Stomach smooth muscle (tissue), 2 donors: ENCODE measurements at regions not wholly inside any gene's neighbourhood (a gene's known extent, or its start where the extent isn't known, plus 50 kb on each side); places are given as distances from the start of the nearest gene placed in this dataset.

ENCODE experiments used
- H3K27ac ChIP-seq: one replicate; pipeline ENCODE4 v1.7.0; 2013; ENCODE audit warnings: mild to moderate bottlenecking, low read length, inconsistent platforms
- H3K27me3 ChIP-seq, 2 donors: one replicate each; pipeline ENCODE4 v1.7.0; 2013; ENCODE audit warnings: low read length in 2 of 2; ENCODE audit not compliant: insufficient read depth in 2 of 2, control insufficient read depth in 1 of 2
- H3K36me3 ChIP-seq, 2 donors: one replicate each; pipeline ENCODE4 v1.7.0; 2013; ENCODE audit warnings: low read length in 2 of 2; ENCODE audit not compliant: control insufficient read depth in 2 of 2, insufficient read depth in 2 of 2
- H3K4me1 ChIP-seq: one replicate; pipeline ENCODE4 v1.7.0; 2013; ENCODE audit warnings: low read length; ENCODE audit not compliant: control insufficient read depth, insufficient read depth
- H3K4me3 ChIP-seq, 2 donors: one replicate each; pipeline ENCODE4 v1.7.0; 2013; ENCODE audit warnings: low read length in 2 of 2
- H3K9ac ChIP-seq, 2 donors: one replicate each; pipeline ENCODE4 v1.7.0; 2013; ENCODE audit warnings: low read length in 2 of 2, mild to moderate bottlenecking in 1 of 2
- H3K9me3 ChIP-seq, 2 donors: one replicate each; pipeline ENCODE4 v1.7.0; 2013; ENCODE audit warnings: low read length in 2 of 2; ENCODE audit not compliant: control insufficient read depth in 2 of 2
- donor health status: healthy.
- donor health status: Pancreatic carcinoma.

DNA sequence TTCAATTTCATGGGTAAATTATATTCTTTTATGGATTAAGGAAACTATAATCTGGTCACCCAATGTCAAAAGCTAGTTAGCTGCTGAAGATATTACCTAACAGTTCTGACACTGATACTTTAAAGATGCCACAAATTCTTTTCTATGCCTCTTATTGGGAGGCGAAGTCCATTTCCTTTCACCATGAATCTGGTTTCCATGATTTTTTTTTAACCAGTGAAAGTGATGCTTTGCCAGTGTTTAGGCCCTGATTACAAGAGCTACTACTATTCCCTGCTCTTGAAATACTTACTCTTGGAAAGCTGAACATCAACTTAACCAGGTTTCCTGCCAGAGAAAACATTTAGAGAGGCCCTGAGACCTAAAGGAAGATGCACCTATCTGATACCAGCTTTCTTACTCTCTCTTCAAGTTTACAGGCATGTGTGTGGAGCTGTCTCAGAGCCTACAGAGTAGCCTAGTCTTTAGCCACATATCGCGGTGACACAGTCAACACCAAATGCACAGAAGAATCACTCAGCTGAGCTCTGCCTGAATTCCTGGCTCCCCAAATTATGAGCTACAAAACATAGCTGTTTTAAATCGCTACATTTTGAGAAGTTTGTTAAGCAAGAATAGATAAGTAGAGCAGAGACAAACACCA is 1280.8 kb downstream of the PCDH7 start:
- no peaks in the 10 kb centered on the region for H3K36me3 ChIP-seq
- no peak overlapping the region for H3K4me3 ChIP-seq
- H3K27me3 ChIP-seq, result no peaks in the 10 kb centered on the region
- H3K4me1 ChIP-seq, result no peaks in the 10 kb centered on the region
- no peak overlapping the region for H3K27ac ChIP-seq
- no peak overlapping the region for H3K9ac ChIP-seq
- H3K9me3 ChIP-seq, result no peaks in the 10 kb centered on the region

DNA sequence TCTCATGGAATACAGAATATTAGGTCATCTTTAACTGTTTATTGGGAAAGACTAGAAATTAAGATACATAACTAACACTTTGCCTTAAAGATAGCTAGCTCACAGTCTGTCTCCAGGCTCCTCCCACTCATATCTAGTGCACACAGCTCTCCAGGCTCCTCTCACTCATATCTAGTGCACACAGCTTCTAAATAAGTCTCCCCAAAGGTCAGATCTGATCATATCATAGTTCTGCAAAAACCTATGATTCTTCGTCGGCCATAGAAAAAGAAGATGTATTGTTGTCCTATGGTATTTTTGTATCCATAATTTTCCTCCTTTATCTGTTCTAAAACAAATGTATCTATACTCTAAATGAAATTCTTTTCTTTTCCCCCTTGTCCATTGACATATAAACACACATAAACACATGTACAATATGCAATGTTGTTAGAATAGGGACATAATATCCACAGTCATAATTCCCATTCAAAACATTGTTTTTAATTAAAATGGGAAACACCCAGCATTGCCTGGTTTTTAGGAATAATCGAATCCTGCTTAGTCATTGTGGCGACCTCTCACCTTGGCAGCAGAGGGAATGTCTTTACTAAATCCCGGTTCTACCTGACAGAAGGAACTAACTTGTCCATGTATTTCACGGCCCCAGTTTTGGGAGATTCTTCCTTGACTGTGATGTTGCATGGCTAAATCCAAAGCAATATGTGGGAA is 1282.0 kb downstream of the PCDH7 start:
- no peaks in the 10 kb centered on the region for H3K36me3 ChIP-seq
- no peaks in the 10 kb centered on the region for H3K27me3 ChIP-seq
- no peak overlapping the region for H3K4me3 ChIP-seq
- H3K9me3 ChIP-seq, result no peaks in the 10 kb centered on the region
- H3K27ac ChIP-seq, result no peak overlapping the region
- no peaks in the 10 kb centered on the region for H3K4me1 ChIP-seq
- H3K9ac ChIP-seq, result no peak overlapping the region

DNA sequence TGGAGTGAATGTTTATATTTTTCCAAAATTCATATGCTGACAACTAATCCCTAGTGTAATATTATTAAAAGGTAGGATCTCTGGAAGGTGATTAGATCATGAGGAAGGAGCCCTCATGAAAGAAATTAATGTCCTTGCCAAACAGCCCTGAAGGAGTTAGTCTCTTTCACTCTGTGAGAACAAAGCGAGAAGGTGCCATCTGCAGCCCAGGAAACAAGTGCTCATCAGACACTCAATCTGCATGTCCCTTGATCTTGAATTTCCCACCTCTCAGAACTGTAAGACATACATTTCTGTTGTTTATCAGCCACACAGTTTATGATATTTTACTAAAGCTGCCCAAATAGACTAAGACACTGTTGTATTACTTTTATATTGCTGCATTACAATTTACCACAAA is 1283.4 kb downstream of the PCDH7 start:
- Histone ChIP-seq H3K9ac (no peak overlapping the region), H3K27ac (no peak overlapping the region), H3K4me3 (no peak overlapping the region), H3K27me3 (no peaks in the 10 kb centered on the region), H3K4me1 (no peaks in the 10 kb centered on the region), H3K36me3 (no peaks in the 10 kb centered on the region), H3K9me3 (no peaks in the 10 kb centered on the region)

DNA sequence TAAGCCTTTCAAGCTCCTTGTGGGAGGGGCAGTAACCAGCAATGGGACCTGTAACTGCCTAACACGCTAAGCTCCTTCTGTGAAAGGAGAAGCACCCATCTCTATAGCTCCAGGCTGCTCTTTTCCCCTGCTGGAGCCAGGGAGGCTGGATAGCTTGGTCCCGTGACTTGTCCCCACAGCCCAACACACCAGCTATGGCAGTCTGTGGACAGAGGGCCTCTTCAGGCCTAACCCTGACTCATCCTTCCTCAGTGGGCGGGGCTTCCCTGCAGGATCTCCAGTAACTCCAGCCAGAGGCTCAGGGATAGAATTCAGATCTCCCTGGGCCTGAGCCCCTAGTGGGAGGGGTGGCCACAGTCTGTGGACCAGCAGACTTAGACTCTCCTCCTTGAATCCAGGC is 1290.1 kb downstream of the PCDH7 start:
- no peaks in the 10 kb centered on the region for H3K36me3 ChIP-seq
- no peak overlapping the region for H3K27ac ChIP-seq
- H3K9me3 ChIP-seq, result no peaks in the 10 kb centered on the region
- no peak overlapping the region for H3K4me3 ChIP-seq
- H3K4me1 ChIP-seq, result no peaks in the 10 kb centered on the region
- H3K9ac ChIP-seq, result no peak overlapping the region
- no peaks in the 10 kb centered on the region for H3K27me3 ChIP-seq

DNA sequence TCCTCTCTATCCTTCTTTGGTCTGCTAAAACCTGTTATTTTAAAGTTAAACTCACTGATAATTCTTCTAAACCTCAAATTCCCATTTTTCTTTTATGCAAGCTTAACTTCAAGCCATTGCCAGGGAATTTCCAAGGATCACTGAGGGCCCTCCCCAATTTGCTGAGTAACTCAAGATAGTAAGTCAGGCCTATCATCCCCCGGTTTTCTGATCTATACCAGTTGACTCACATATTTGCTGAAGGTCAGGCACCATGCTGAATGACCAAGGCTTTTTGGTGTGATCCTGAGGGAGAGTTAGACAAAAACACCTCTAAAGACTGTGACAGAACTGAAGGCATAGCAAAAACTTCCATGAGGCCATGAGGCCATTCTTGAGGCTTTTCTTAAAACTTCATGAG is 1301.9 kb downstream of the PCDH7 start:
- Histone ChIP-seq H3K9ac (no peak overlapping the region), H3K27me3 (no peaks in the 10 kb centered on the region), H3K9me3 (no peaks in the 10 kb centered on the region), H3K4me3 (no peak overlapping the region), H3K4me1 (no peaks in the 10 kb centered on the region), H3K36me3 (no peaks in the 10 kb centered on the region), H3K27ac (no peak overlapping the region)

DNA sequence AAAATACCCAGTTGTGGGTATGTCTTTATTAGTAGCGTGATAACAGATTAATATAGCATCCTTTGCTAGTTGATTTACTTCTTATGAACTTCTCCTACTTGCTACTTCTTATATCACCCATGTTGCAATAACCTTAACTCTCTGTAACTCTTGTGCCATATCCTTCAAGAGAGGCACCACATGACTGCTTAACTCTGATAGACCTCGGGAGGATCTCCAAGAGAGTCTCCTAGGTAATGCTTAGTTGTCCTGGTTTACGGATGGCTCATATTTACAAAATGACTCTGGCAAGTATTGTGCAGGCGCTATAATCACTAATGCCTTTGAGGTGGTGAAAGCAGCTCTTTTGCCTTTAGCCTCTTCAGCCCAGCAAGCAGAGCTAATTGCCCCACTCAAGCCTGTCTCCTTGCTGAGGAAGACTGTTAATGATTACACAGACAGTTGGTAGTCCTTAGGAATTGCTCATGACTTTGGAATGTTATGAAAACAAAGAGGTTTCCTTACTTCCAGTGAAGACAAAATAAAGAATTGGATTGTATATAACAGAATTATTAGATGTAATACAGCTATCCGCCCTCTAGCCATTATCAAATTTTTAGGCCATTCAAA is 1305.8 kb downstream of the PCDH7 start:
- H3K4me1 ChIP-seq, result no peaks in the 10 kb centered on the region
- no peaks in the 10 kb centered on the region for H3K27me3 ChIP-seq
- H3K4me3 ChIP-seq, result no peak overlapping the region
- no peaks in the 10 kb centered on the region for H3K36me3 ChIP-seq
- H3K9me3 ChIP-seq, result no peaks in the 10 kb centered on the region
- H3K27ac ChIP-seq, result no peak overlapping the region
- no peak overlapping the region for H3K9ac ChIP-seq

DNA sequence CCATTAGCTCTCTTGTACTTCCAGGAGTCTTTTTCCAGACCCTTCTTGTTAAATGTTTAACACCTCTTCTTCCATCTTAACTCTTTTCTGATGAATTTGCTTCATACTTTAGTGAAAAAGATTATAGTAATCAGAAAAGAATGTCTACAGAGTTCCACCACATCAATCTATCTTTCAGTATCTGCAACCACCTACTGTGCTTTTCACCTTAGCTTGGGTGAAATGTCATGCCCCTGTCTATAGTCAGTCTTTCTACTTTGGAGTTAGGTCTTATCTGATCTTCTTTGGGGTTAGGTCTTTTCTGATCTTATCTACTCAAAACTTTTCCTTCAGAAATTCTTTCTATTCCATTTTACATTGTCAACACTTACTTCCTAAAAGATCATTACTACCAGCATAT is 1310.2 kb downstream of the PCDH7 start:
- Histone ChIP-seq H3K9ac (no peak overlapping the region), H3K9me3 (no peaks in the 10 kb centered on the region), H3K36me3 (no peaks in the 10 kb centered on the region), H3K27ac (no peak overlapping the region), H3K4me1 (no peaks in the 10 kb centered on the region), H3K4me3 (no peak overlapping the region), H3K27me3 (no peaks in the 10 kb centered on the region)

DNA sequence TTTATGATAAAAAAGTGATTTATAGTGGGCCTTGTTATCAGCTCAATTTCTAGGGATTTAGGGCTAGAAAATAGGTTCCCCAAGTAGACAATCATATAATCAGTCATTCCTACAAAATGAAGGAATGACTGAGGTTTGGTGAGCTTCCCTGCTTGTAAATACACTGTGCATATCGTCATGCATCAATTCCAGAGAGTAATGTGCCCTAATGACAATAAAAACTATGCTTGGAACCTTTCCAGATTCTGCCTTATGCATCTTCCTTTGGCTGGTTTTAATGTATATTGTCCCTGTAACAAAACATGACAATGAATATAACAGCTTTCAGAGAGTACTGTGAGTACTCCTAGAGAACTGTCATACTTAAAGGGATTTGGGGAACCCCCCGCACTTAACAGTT is 1310.9 kb downstream of the PCDH7 start:
- Histone ChIP-seq H3K9me3 (no peaks in the 10 kb centered on the region), H3K27ac (no peak overlapping the region), H3K9ac (no peak overlapping the region), H3K36me3 (no peaks in the 10 kb centered on the region), H3K27me3 (no peaks in the 10 kb centered on the region), H3K4me1 (no peaks in the 10 kb centered on the region), H3K4me3 (no peak overlapping the region)

DNA sequence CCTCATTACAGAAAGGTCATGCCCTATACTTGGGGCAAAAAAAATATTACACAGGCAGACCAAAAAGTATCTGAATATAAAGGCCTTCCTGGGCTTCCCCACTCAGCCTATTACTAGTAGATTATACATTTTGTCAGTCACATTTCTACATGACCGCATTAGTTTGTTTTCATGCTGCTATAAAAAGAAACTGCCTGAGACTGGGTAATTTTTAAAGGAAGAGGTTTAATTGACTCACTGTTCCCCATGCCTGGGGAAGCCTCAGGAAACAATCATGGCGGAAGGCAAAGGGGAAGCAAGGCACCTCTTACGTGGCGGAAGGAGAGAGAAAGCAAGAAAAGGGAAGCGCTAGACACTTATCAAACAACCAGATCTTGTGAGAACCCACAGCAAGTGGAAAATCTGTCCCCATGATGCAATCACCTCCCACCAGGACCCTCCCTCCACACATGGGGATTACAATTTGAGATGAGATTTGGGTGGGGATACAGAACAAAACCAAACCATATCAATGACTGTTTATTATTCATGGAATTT is 1312.0 kb downstream of the PCDH7 start:
- Histone ChIP-seq H3K36me3 (no peaks in the 10 kb centered on the region), H3K27ac (no peak overlapping the region), H3K4me1 (no peaks in the 10 kb centered on the region), H3K9me3 (no peaks in the 10 kb centered on the region), H3K9ac (no peak overlapping the region), H3K4me3 (no peak overlapping the region), H3K27me3 (no peaks in the 10 kb centered on the region)

DNA sequence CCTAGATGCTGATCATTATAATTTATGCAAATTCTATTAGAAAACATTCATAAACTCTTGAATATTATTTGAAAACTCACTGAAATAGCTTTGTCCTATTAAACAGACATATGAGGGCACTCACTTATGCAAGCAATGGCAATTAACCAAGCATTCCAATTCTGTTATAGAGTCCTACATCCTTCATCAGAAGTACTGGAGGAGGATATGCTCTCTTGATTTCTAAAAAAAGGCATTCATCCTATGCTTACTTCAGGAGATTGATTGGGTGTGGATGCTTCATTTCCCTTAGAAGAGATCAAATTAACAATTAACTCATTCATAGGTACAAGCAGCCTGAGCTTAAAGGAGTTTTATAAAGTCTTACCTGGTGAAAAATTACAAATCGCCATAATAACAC is 1317.2 kb downstream of the PCDH7 start:
- Histone ChIP-seq H3K27ac (no peak overlapping the region), H3K27me3 (no peaks in the 10 kb centered on the region), H3K4me1 (no peaks in the 10 kb centered on the region), H3K4me3 (no peak overlapping the region), H3K9ac (no peak overlapping the region), H3K9me3 (no peaks in the 10 kb centered on the region), H3K36me3 (no peaks in the 10 kb centered on the region)
